PC-9 (cell line): ENCODE measurements at regions not wholly inside any gene's neighbourhood (a gene's known extent, or its start where the extent isn't known, plus 50 kb on each side); places are given as distances from the start of the nearest gene placed in this dataset.

Experiments used
- BruUV-seq: library from RNA; stranded (reverse); fragments of 400-500 nt; replicated peaks from 2 replicates; lab custom pipeline; 2021; lab: Mats Ljungman, UMichigan
- CTCF ChIA-PET: fragments of 300-600 bp; sonication (Branson Sonifier 250); formaldehyde crosslinking; loops from one replicate; lab custom pipeline; 2022; ENCODE audit warnings: antibody characterized with exemption; lab: Charles Lee
- POLR2A ChIA-PET: fragments of 300-600 bp; sonication (Branson Sonifier 250); formaldehyde crosslinking; loops from one replicate; lab custom pipeline; 2022; ENCODE audit warnings: antibody characterized with exemption; ENCODE audit not compliant: unreplicated experiment; lab: Charles Lee
- DNase-seq, 2 experiments: peaks; one replicate each; pipeline versions ENCODE4 v3.0.0 to v3.0.0-alpha.2; 2015 to 2022; ENCODE audit warnings: mixed read lengths in 1 of 2
- H2AFZ ChIP-seq: fragments of 200-600 bp; sonication (generic); 2 replicates; pipeline ENCODE4 v1.8.1; 2017; ENCODE audit warnings: antibody characterized with exemption
- H3F3A ChIP-seq: fragments of 200-600 bp; sonication (generic); 2 replicates; pipeline ENCODE4 v1.8.1; 2017; ENCODE audit warnings: antibody characterized with exemption, mild to moderate bottlenecking, low read depth; ENCODE audit not compliant: insufficient read depth
- H3K27ac ChIP-seq: fragments of 200-600 bp; sonication (generic); 2 replicates; pipeline ENCODE4 v1.6.1; 2016; ENCODE audit warnings: mixed run types
- H3K27me3 ChIP-seq: fragments of 200-600 bp; sonication (generic); 2 replicates; pipeline ENCODE4 v1.6.1; 2016; ENCODE audit warnings: low read depth, mixed run types; ENCODE audit not compliant: insufficient read depth
- H3K36me3 ChIP-seq: fragments of 200-600 bp; sonication (generic); 2 replicates; pipeline ENCODE4 v1.6.1; 2016; ENCODE audit warnings: low read depth, mixed run types
- H3K4me1 ChIP-seq: fragments of 200-600 bp; sonication (generic); replicated peaks from 2 replicates; pipeline ENCODE4 v1.6.1; 2016; ENCODE audit warnings: mixed run types; ENCODE audit not compliant: insufficient read depth
- H3K4me2 ChIP-seq: fragments of 200-600 bp; sonication (generic); 2 replicates; pipeline ENCODE4 v1.6.1; 2017; ENCODE audit warnings: mixed run types
- H3K4me3 ChIP-seq: fragments of 200-600 bp; sonication (generic); 2 replicates; pipeline ENCODE4 v1.6.1; 2016; ENCODE audit warnings: mixed run types
- H3K79me2 ChIP-seq: fragments of 200-600 bp; sonication (generic); 2 replicates; pipeline ENCODE4 v1.6.1; 2017; ENCODE audit warnings: low read depth, mixed run types
- H3K9me2 ChIP-seq: fragments of 200-600 bp; sonication (generic); 2 replicates; pipeline ENCODE4 v1.8.1; 2017; ENCODE audit warnings: mild to moderate bottlenecking; ENCODE audit not compliant: insufficient read depth
- H3K9me3 ChIP-seq: fragments of 200-600 bp; sonication (generic); 2 replicates; pipeline ENCODE4 v1.8.1; 2016; ENCODE audit warnings: low read depth; ENCODE audit not compliant: insufficient read depth
- H4K20me1 ChIP-seq: fragments of 200-600 bp; sonication (generic); 2 replicates; pipeline ENCODE4 v1.8.1; 2017; ENCODE audit not compliant: insufficient read depth
- EZH2 ChIP-seq: fragments of 200-600 bp; sonication (generic); IDR thresholded peaks from 2 replicates; pipeline ENCODE4 v1.8.0; 2017; ENCODE audit warnings: antibody characterized with exemption, low read depth
- intact Hi-C: fragments of 100-400 bp; cut with micrococcal nuclease; formaldehyde crosslinking; loops from one replicate; pipeline ENCODE4 v1.10.0; 2022; ENCODE audit not compliant: unreplicated experiment
- TF ChIP-seq, protein P1 (sequence below): fragments of 200-600 bp; sonication (generic); conservative IDR thresholded peaks from 2 replicates; pipeline ENCODE4 v1.6.1; 2017; ENCODE audit warnings: mixed run types, antibody characterized with exemption, mild to moderate bottlenecking, moderate library complexity

DNA sequence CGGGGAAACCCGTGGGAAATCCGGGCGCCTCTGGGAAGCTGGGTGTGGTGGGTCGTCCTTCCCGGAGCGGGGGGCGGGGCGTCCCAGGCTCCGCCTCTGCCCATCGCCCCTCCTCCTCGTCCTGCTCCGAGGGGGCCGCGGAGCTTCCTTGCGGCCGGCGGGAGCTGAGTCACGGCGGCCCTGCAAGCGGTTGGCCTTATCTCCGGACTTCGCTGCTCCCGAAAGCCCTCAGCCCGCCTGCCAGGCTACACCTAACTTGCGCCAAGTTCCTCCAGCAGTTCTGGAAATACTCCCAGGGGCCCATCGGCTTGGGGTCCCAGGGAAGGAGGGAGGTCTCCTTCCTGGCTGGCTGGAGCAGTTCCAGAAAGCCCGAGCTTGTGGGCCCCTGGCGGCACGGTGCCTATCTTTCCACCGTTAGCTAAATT, 54.1 kb upstream of the CDKN2AIPNL start:
- no peaks in the 10 kb centered on the region for H4K20me1 ChIP-seq
- H3K4me3 ChIP-seq = peak overlapping the region; percentile 58
- ChIA-PET CTCF (interaction anchor here (1.0 to 2.0 kb wide), 4 partner anchors 43 to 59 kb away, joined by 4 to 6 read pairs (median 5); no protein-coding TSS in a partner anchor), POLR2A (interaction anchor here (0.5 to 1.3 kb wide), 3 partner anchors 37 to 292 kb away, joined by 3 to 14 read pairs (median 9); partner anchors contain the start of gene DDX46)
- H3K9me3 ChIP-seq = no peaks in the 10 kb centered on the region
- H3K79me2 ChIP-seq = no peaks in the 10 kb centered on the region
- H3K27me3 ChIP-seq = no peaks in the 10 kb centered on the region
- peak; percentile 77 to 90 for DNase-seq
- intact Hi-C loops = loop anchor here (1.0 kb wide), 4 partner anchors 27 to 59 kb away; partner anchors contain the start of gene JADE2
- H2AFZ ChIP-seq = peak overlapping the region; percentile 84; the same call in 1 of the 2 replicates
- BruUV-seq = no TSS peak
- H3K36me3 ChIP-seq = no peaks in the 10 kb centered on the region
- peaks cover 24% of the 10 kb centered on the region; the same call in 1 of the 2 replicates for H3F3A ChIP-seq
- peaks cover 25% of the 10 kb centered on the region for H3K4me1 ChIP-seq
- H3K9me2 ChIP-seq = no peaks in the 10 kb centered on the region
- peak overlapping the region; percentile 94 for H3K4me2 ChIP-seq
- TF ChIP-seq EZH2 = no peak
- TF ChIP-seq, protein P1, sequence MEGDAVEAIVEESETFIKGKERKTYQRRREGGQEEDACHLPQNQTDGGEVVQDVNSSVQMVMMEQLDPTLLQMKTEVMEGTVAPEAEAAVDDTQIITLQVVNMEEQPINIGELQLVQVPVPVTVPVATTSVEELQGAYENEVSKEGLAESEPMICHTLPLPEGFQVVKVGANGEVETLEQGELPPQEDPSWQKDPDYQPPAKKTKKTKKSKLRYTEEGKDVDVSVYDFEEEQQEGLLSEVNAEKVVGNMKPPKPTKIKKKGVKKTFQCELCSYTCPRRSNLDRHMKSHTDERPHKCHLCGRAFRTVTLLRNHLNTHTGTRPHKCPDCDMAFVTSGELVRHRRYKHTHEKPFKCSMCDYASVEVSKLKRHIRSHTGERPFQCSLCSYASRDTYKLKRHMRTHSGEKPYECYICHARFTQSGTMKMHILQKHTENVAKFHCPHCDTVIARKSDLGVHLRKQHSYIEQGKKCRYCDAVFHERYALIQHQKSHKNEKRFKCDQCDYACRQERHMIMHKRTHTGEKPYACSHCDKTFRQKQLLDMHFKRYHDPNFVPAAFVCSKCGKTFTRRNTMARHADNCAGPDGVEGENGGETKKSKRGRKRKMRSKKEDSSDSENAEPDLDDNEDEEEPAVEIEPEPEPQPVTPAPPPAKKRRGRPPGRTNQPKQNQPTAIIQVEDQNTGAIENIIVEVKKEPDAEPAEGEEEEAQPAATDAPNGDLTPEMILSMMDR = no peak
- H3K27ac ChIP-seq = peak overlapping the region; percentile 85

DNA sequence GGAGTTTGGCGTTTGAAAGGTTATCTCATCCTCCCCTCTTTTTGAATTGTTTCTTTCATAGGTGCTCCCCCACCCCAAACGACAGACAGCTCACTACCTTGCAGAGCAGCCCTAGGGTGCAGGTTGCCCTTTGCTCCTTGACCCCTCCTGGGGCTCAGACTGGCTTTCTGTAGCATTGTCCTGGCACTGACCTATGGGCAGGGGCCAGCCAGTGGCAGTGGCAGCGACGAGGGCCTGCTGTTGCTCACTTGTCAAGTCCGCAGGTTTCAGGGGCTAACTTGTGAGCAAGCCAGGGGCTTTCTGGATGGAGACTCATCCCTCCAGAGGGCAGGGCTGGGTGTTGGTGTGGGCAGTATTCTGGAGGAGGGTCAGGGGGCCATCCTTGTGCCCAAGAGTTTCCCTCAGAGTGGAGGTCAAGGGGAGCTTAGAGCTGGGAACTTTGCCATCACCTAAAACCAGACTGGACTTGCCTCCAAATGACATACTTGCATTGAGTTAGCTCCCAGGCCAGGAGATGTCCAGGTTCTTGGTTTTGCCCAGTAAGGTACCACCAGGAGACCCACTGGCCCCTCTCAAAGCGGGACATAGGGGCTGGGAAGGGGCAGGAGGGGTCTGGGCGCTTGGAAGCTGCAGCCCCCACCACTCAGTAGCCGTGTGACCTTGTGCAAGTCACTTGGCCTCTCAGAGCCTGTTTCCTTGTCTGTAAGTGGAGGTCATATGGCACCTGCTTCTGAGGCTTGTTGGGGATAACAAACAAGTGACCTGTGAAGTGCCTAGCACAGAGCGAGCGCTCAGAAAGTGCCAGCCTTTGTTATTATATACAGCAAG, 53.5 kb upstream of the CDKN2AIPNL start:
- Histone ChIP-seq H3K4me2 (peak overlapping the region; percentile 94), H3K4me1 (peaks cover 25% of the 10 kb centered on the region), H3K9me3 (no peaks in the 10 kb centered on the region), H3K27me3 (no peaks in the 10 kb centered on the region), H3K36me3 (no peaks in the 10 kb centered on the region), H2AFZ (no peak overlapping the region), H3K4me3 (peak overlapping the region; percentile 58; the same call in 1 of the 2 replicates), H3F3A (peaks cover 24% of the 10 kb centered on the region; the same call in 1 of the 2 replicates), H3K79me2 (no peaks in the 10 kb centered on the region), H3K27ac (peak overlapping the region; percentile 85), H4K20me1 (no peaks in the 10 kb centered on the region), H3K9me2 (no peaks in the 10 kb centered on the region)
- no TSS peak for BruUV-seq
- no peak for DNase-seq
- CTCF ChIA-PET = interaction anchor here (1.0 to 2.0 kb wide), 3 partner anchors 44 to 60 kb away, joined by 4 to 5 read pairs (median 5); no protein-coding TSS in a partner anchor
- intact Hi-C loops = no loop called here
- POLR2A ChIA-PET = interaction anchor here (1.3 kb wide), 1 partner anchor 38 kb away, joined by 14 read pairs; no protein-coding TSS in a partner anchor
- TF ChIP-seq, protein P1 = no peak
- TF ChIP-seq EZH2 = no peak

- no peak for DNase-seq
- Histone ChIP-seq H3K79me2 (no peaks in the 10 kb centered on the region), H3K9me2 (no peaks in the 10 kb centered on the region), H3K4me1 (peaks cover 25% of the 10 kb centered on the region), H3K9me3 (no peaks in the 10 kb centered on the region), H3K4me3 (no peak overlapping the region), H3K4me2 (no peak overlapping the region), H2AFZ (no peak overlapping the region), H3F3A (peaks cover 24% of the 10 kb centered on the region; the same call in 1 of the 2 replicates), H3K36me3 (no peaks in the 10 kb centered on the region), H4K20me1 (no peaks in the 10 kb centered on the region), H3K27me3 (no peaks in the 10 kb centered on the region), H3K27ac (no peak overlapping the region)
- TF ChIP-seq, protein P1 = no peak
- TF ChIP-seq EZH2 = no peak
- POLR2A ChIA-PET = no interaction called here
- CTCF ChIA-PET = no interaction called here
- intact Hi-C loops = no loop called here
- no TSS peak for BruUV-seq
Measured at GRCh38 chr5:134463991-134464760, 52.5 kb upstream of the CDKN2AIPNL start.
